Esophagus muscularis mucosa (tissue), 4 donors: ENCODE measurements at regions not wholly inside any gene's neighbourhood (a gene's known extent, or its start where the extent isn't known, plus 50 kb on each side); places are given as distances from the start of the nearest gene placed in this dataset.

ENCODE experiments used
- EP300 ChIP-seq: sonication (generic); formaldehyde crosslinking; IDR thresholded peaks from one replicate; pipeline ENCODE4 v1.6.1; 2017; ENCODE audit warnings: antibody characterized with exemption
- POLR2A ChIP-seq: fragments of 450-650 bp; IDR thresholded peaks from one replicate; pipeline ENCODE4 v1.6.1; 2017; ENCODE audit warnings: antibody characterized with exemption, moderate library complexity, mild to moderate bottlenecking, low read depth
- POLR2AphosphoS5 ChIP-seq, 2 donors: sonication (generic); formaldehyde crosslinking; IDR thresholded peaks; one replicate each; pipeline ENCODE4 v1.6.1; 2017; ENCODE audit warnings: antibody characterized with exemption in 2 of 2
- TF ChIP-seq, protein P1 (sequence below), 3 experiments: fragments of 200-600 bp in 2 of 3; fragments of 450-650 bp in 1 of 3; sonication (generic) in 2 of 3; IDR thresholded peaks; one replicate each; pipeline ENCODE4 v1.5.1; 2017 to 2019; ENCODE audit warnings: antibody characterized with exemption in 3 of 3, mild to moderate bottlenecking in 2 of 3, moderate library complexity in 1 of 3

DNA sequence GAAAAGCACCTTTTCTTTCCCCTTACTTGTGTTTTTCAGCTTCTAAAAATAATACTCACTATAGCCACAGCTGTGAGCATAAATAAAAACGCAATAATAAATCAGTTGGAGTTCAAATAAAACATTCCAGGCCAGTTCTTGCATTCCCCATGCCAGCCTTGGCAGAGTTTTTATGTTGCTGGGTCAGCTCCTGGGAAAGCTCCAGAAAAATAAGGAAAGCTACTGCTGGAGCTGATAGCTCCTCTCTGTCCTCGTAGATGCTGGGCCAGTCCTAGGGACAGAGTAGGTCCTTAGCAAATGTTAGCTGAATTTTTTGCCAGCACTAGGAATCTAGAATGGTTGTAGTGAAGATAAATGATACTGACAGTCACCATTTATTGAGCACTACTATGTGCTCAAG lies 389.0 kb upstream of the SYNCRIP start:
- TF ChIP-seq POLR2AphosphoS5 (IDR thresholded peaks at IDR 0.05): no peak
- no peak for TF ChIP-seq EP300
- no peak for TF ChIP-seq POLR2A
- TF ChIP-seq, protein P1, sequence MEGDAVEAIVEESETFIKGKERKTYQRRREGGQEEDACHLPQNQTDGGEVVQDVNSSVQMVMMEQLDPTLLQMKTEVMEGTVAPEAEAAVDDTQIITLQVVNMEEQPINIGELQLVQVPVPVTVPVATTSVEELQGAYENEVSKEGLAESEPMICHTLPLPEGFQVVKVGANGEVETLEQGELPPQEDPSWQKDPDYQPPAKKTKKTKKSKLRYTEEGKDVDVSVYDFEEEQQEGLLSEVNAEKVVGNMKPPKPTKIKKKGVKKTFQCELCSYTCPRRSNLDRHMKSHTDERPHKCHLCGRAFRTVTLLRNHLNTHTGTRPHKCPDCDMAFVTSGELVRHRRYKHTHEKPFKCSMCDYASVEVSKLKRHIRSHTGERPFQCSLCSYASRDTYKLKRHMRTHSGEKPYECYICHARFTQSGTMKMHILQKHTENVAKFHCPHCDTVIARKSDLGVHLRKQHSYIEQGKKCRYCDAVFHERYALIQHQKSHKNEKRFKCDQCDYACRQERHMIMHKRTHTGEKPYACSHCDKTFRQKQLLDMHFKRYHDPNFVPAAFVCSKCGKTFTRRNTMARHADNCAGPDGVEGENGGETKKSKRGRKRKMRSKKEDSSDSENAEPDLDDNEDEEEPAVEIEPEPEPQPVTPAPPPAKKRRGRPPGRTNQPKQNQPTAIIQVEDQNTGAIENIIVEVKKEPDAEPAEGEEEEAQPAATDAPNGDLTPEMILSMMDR (IDR thresholded peaks at IDR 0.05): no peak
